ENCODE measurements at regions not wholly inside any gene's neighbourhood (a gene's known extent, or its start where the extent isn't known, plus 50 kb on each side); places are given as distances from the start of the nearest gene placed in this dataset.

DNA sequence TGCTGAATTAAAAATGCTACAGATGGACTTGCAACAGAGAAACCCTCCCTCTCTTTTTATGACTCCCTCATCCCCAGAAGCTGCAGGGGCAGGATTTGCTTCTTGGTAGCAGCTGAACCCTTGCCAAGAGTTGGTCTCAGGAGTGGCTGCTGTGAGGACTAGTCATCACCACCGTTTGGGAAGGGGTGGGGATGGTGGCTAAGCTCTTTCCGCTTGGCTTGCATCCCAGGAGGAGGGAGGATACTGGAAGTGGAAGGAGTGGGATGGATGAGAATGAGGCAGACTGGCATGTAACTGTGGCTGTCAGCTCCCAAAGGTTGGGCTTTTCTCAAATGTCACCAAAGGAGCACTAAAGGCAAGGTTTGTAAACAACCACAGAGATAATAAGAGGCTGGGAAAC lies 50.8 kb upstream of the COL24A1 start:
- H3K9ac ChIP-seq (ENCODE audit: insufficient read depth in 1 of 2, low read depth in 2 of 2, low read length in 2 of 2) = no peak overlapping the region
- H4K20me1 ChIP-seq (replicated peaks; ENCODE audit: control insufficient read depth, insufficient read depth, low read length) = no peaks in the 10 kb centered on the region
- H3K4me2 ChIP-seq (ENCODE audit: insufficient read depth, low read length) = no peak overlapping the region
- no peaks in the 10 kb centered on the region for H3K27me3 ChIP-seq (ENCODE audit: control insufficient read depth in 2 of 2, insufficient read depth in 2 of 2, low read length in 2 of 2)
- in situ Hi-C loops (cut with MboI) = no loop called here
- BruUV-seq (replicated peaks) = no TSS peak
- POLR2A ChIA-PET = no interaction called here
- H3K36me3 ChIP-seq (ENCODE audit: control insufficient read depth, insufficient read depth, low read length) = no peaks in the 10 kb centered on the region
- intact Hi-C loops (cut with micrococcal nuclease) = no loop called here
- H3K79me2 ChIP-seq (ENCODE audit: control insufficient read depth, insufficient read depth, low read length) = no peaks in the 10 kb centered on the region
- H3K4me1 ChIP-seq (replicated peaks in 1 of 2; ENCODE audit: control insufficient read depth in 2 of 2, insufficient read depth in 2 of 2, low read length in 2 of 2) = no peaks in the 10 kb centered on the region
- H3K9me3 ChIP-seq (replicated peaks; ENCODE audit: control insufficient read depth, insufficient read depth, low read depth, low read length) = no peaks in the 10 kb centered on the region
- no peak for DNase-seq (ENCODE audit: extremely low read depth in 1 of 4, low spot score in 3 of 4)
- FAIRE-seq = no peak
- no peak overlapping the region for H3K27ac ChIP-seq (ENCODE audit: extremely low read depth, low read depth, low read length)
- no peak overlapping the region for H3K4me3 ChIP-seq
- ATAC-seq = no peak
- CTCF ChIA-PET (ENCODE audit: low intra/inter-chr PET ratio) = no interaction called here
- H3K9me1 ChIP-seq (ENCODE audit: control insufficient read depth, insufficient read depth, low read length) = no peaks in the 10 kb centered on the region
- no peak overlapping the region for H2AFZ ChIP-seq (ENCODE audit: low read depth, low read length)
- 7% methylated on average over 2 of the region's 2 CpGs for WGBS (ENCODE audit: insufficient coverage, low coverage, missing lambda C conversion rate)
- TF ChIP-seq ZNF444 (CRISPR knock-in tag; IDR thresholded peaks at IDR 0.05) = no peak
- TF ChIP-seq STAG1 (CRISPR knock-in tag; IDR thresholded peaks at IDR 0.05; ENCODE audit: borderline replicate concordance) = no peak
- TF ChIP-seq TAF9B (IDR thresholded peaks at IDR 0.05; ENCODE audit: partially characterized antibody) = no peak
- TF ChIP-seq SIN3A (IDR thresholded peaks at IDR 0.05; ENCODE audit: borderline replicate concordance in 2 of 2, control insufficient read depth in 1 of 2, low read depth in 2 of 2, low read length in 2 of 2) = no peak
- TF ChIP-seq, protein P1, sequence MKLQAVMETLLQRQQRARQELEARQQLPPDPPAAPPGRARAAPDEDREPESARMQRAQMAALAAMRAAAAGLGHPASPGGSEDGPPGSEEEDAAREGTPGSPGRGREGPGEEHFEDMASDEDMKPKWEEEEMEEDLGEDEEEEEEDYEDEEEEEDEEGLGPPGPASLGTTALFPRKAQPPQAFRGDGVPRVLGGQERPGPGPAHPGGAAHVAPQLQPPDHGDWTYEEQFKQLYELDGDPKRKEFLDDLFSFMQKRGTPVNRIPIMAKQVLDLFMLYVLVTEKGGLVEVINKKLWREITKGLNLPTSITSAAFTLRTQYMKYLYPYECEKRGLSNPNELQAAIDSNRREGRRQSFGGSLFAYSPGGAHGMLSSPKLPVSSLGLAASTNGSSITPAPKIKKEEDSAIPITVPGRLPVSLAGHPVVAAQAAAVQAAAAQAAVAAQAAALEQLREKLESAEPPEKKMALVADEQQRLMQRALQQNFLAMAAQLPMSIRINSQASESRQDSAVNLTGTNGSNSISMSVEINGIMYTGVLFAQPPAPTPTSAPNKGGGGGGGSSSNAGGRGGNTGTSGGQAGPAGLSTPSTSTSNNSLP (IDR thresholded peaks at IDR 0.05; ENCODE audit: borderline replicate concordance, low read depth, low read length) = no peak
- no peak for TF ChIP-seq NR2C1 (IDR thresholded peaks at IDR 0.05)
- no peak for TF ChIP-seq NR2C1 (tag; IDR thresholded peaks at IDR 0.05)
- no peak for TF ChIP-seq ZNF41 (CRISPR knock-in tag; conservative IDR thresholded peaks at IDR 0.05)
- TF ChIP-seq, protein P2, sequence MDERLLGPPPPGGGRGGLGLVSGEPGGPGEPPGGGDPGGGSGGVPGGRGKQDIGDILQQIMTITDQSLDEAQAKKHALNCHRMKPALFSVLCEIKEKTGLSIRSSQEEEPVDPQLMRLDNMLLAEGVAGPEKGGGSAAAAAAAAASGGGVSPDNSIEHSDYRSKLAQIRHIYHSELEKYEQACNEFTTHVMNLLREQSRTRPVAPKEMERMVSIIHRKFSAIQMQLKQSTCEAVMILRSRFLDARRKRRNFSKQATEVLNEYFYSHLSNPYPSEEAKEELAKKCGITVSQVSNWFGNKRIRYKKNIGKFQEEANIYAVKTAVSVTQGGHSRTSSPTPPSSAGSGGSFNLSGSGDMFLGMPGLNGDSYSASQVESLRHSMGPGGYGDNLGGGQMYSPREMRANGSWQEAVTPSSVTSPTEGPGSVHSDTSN (CRISPR knock-in tag; IDR thresholded peaks at IDR 0.05; ENCODE audit: low read depth) = no peak
- TF ChIP-seq, protein P2 (tag; conservative IDR thresholded peaks at IDR 0.05; ENCODE audit: low read depth) = no peak
- TF ChIP-seq MIER1 (IDR thresholded peaks at IDR 0.05; ENCODE audit: low read depth) = no peak
- TF ChIP-seq, protein P3, sequence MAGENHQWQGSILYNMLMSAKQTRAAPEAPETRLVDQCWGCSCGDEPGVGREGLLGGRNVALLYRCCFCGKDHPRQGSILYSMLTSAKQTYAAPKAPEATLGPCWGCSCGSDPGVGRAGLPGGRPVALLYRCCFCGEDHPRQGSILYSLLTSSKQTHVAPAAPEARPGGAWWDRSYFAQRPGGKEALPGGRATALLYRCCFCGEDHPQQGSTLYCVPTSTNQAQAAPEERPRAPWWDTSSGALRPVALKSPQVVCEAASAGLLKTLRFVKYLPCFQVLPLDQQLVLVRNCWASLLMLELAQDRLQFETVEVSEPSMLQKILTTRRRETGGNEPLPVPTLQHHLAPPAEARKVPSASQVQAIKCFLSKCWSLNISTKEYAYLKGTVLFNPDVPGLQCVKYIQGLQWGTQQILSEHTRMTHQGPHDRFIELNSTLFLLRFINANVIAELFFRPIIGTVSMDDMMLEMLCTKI (IDR thresholded peaks at IDR 0.05; ENCODE audit: partially characterized antibody) = no peak
- TF ChIP-seq, protein P4, sequence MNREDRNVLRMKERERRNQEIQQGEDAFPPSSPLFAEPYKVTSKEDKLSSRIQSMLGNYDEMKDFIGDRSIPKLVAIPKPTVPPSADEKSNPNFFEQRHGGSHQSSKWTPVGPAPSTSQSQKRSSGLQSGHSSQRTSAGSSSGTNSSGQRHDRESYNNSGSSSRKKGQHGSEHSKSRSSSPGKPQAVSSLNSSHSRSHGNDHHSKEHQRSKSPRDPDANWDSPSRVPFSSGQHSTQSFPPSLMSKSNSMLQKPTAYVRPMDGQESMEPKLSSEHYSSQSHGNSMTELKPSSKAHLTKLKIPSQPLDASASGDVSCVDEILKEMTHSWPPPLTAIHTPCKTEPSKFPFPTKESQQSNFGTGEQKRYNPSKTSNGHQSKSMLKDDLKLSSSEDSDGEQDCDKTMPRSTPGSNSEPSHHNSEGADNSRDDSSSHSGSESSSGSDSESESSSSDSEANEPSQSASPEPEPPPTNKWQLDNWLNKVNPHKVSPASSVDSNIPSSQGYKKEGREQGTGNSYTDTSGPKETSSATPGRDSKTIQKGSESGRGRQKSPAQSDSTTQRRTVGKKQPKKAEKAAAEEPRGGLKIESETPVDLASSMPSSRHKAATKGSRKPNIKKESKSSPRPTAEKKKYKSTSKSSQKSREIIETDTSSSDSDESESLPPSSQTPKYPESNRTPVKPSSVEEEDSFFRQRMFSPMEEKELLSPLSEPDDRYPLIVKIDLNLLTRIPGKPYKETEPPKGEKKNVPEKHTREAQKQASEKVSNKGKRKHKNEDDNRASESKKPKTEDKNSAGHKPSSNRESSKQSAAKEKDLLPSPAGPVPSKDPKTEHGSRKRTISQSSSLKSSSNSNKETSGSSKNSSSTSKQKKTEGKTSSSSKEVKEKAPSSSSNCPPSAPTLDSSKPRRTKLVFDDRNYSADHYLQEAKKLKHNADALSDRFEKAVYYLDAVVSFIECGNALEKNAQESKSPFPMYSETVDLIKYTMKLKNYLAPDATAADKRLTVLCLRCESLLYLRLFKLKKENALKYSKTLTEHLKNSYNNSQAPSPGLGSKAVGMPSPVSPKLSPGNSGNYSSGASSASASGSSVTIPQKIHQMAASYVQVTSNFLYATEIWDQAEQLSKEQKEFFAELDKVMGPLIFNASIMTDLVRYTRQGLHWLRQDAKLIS (CRISPR knock-in tag; IDR thresholded peaks at IDR 0.05) = no peak
